ENCODE measurements at regions not wholly inside any gene's neighbourhood (a gene's known extent, or its start where the extent isn't known, plus 50 kb on each side); places are given as distances from the start of the nearest gene placed in this dataset.

DNA sequence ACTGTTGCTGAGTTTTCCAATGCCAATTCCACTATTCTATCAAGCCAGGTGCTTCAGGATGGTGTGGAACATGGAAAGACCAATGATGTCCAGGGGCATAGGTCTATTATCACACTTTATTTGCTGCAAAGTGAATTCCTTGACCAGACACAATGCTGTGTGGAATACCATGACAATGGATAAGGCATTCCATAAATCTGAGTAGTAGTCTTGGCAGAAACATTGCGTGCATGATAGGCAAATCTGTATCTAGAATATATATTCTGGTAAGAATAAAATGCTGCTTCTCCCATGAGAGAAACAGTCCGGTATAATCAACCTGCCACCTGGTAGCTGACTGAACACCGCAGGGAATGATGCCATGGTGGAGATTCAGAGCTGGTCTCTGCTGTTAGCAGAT, 70.0 kb upstream of the ALDH1A3 start:
- no peaks in the 10 kb centered on the region for H3K4me1 ChIP-seq
- no peak overlapping the region for H3K4me3 ChIP-seq
- H3K27ac ChIP-seq = no peak overlapping the region
- no peak for DNase-seq
- TF ChIP-seq CTCF (IDR thresholded peaks at IDR 0.05) (no peak), EP300 (IDR thresholded peaks at IDR 0.05) (no peak), POLR2A (IDR thresholded peaks at IDR 0.05) (no peak), POLR2AphosphoS5 (IDR thresholded peaks at IDR 0.05) (no peak)
- 78 to 93% (median 92%) methylated on average over 3 of the region's 3 CpGs for WGBS, 5 donors
- H3K27me3 ChIP-seq = no peaks in the 10 kb centered on the region
- H3K9me3 ChIP-seq = peaks cover 0 to 24% (median 14%) of the 10 kb centered on the region in 4 donors
- H3K36me3 ChIP-seq = no peaks in the 10 kb centered on the region
- intact Hi-C loops (cut with DNase I; ENCODE audit: low total_unique reads) = no loop called here

GRCh38 chr15:100810229-100810628, 69.4 kb upstream of the ALDH1A3 start:
- intact Hi-C loops (cut with DNase I; ENCODE audit: low total_unique reads) = loop anchor here (10.0 kb wide), 1 partner anchor 125 kb away; no protein-coding TSS in a partner anchor
- 84 to 98% (median 96%) methylated on average over 2 of the region's 2 CpGs for WGBS, 5 donors
- H3K4me1 ChIP-seq = no peaks in the 10 kb centered on the region
- H3K27me3 ChIP-seq = no peaks in the 10 kb centered on the region
- DNase-seq = no peak
- H3K9me3 ChIP-seq = peaks cover 0 to 30% (median 18%) of the 10 kb centered on the region in 4 donors
- no peak overlapping the region for H3K4me3 ChIP-seq
- H3K27ac ChIP-seq = no peak overlapping the region
- H3K36me3 ChIP-seq = no peaks in the 10 kb centered on the region
- TF ChIP-seq EP300 (IDR thresholded peaks at IDR 0.05) (no peak), POLR2A (IDR thresholded peaks at IDR 0.05) (no peak), CTCF (IDR thresholded peaks at IDR 0.05) (no peak), POLR2AphosphoS5 (IDR thresholded peaks at IDR 0.05) (no peak)

GRCh38 chr15:100810831-100811230, 68.8 kb upstream of the ALDH1A3 start:
- intact Hi-C loops (cut with DNase I; ENCODE audit: low total_unique reads) = loop anchor here (10.0 kb wide), 1 partner anchor 126 kb away; no protein-coding TSS in a partner anchor
- Histone ChIP-seq H3K4me1 (no peaks in the 10 kb centered on the region), H3K4me3 (no peak overlapping the region), H3K9me3 (peaks cover 0 to 34% (median 24%) of the 10 kb centered on the region in 4 donors), H3K36me3 (no peaks in the 10 kb centered on the region), H3K27ac (no peak overlapping the region), H3K27me3 (no peaks in the 10 kb centered on the region)
- TF ChIP-seq CTCF (IDR thresholded peaks at IDR 0.05) (no peak), EP300 (IDR thresholded peaks at IDR 0.05) (no peak), POLR2A (IDR thresholded peaks at IDR 0.05) (no peak), POLR2AphosphoS5 (IDR thresholded peaks at IDR 0.05) (no peak)
- no peak for DNase-seq
- 93 to 100% (median 95%) methylated on average over 2 of the region's 2 CpGs for WGBS, 5 donors

DNA sequence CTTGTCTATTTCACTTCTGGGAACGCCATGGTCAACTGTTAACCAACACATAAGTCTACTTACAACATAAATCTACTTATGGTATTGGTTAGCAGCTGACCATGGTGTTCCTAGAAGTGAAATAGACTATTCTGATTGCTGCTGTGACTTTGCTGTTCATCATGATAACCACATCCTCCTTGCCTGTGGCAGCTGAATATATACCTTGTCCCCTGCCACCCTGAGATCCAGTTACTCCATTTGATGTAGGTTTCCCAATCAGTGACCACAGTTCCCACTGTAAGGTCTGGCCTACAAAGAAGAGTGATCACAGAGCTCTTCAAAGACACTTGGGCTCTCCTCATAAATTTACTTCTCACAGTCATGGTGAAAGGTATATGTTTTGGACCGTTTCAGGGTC, 66.8 kb upstream of the ALDH1A3 start:
- Histone ChIP-seq H3K4me1 (no peaks in the 10 kb centered on the region), H3K27ac (no peak overlapping the region), H3K27me3 (no peaks in the 10 kb centered on the region), H3K36me3 (no peaks in the 10 kb centered on the region), H3K4me3 (no peak overlapping the region), H3K9me3 (peaks cover 0 to 28% (median 22%) of the 10 kb centered on the region in 4 donors)
- WGBS, 5 donors = 73 to 87% (median 81%) methylated on average over 2 of the region's 2 CpGs
- no peak for DNase-seq
- TF ChIP-seq POLR2AphosphoS5 (IDR thresholded peaks at IDR 0.05) (no peak), POLR2A (IDR thresholded peaks at IDR 0.05) (no peak), EP300 (IDR thresholded peaks at IDR 0.05) (no peak), CTCF (IDR thresholded peaks at IDR 0.05) (no peak)
- intact Hi-C loops (cut with DNase I; ENCODE audit: low total_unique reads) = loop anchor here (10.0 kb wide), 1 partner anchor 128 kb away; no protein-coding TSS in a partner anchor

Data from stomach (tissue), 8 donors.